GM04504 (cell line): ENCODE measurements at regions not wholly inside any gene's neighbourhood (a gene's known extent, or its start where the extent isn't known, plus 50 kb on each side); places are given as distances from the start of the nearest gene placed in this dataset.

ENCODE experiments used
- DNase-seq: peaks from one replicate; pipeline ENCODE4 v3.0.0-alpha.2; 2012; ENCODE audit warnings: low read depth

GRCh38 chr10:10644008-10644646 lies 373.5 kb upstream of the CELF2 start:
- peak; percentile 21 for DNase-seq

GRCh38 chr10:10644676-10645385 lies 372.8 kb upstream of the CELF2 start:
- DNase-seq, result no peak

GRCh38 chr10:10647331-10647730 lies 370.3 kb upstream of the CELF2 start:
- DNase-seq, result no peak

GRCh38 chr10:10657139-10657760 lies 360.4 kb upstream of the CELF2 start:
- DNase-seq, result no peak

GRCh38 chr10:10658172-10658785 lies 359.4 kb upstream of the CELF2 start:
- DNase-seq, result no peak

GRCh38 chr10:10660054-10660453 lies 357.6 kb upstream of the CELF2 start:
- DNase-seq, result no peak

- no peak for DNase-seq
Measured at GRCh38 chr10:10661176-10661575, 356.5 kb upstream of the CELF2 start.

- DNase-seq, result no peak
Measured at GRCh38 chr10:10662716-10663408, 354.8 kb upstream of the CELF2 start.

GRCh38 chr10:10663622-10664021 lies 354.1 kb upstream of the CELF2 start:
- DNase-seq, result no peak

- no peak for DNase-seq
Measured at GRCh38 chr10:10665750-10666149, 351.9 kb upstream of the CELF2 start.

GRCh38 chr10:10667466-10667865 lies 350.2 kb upstream of the CELF2 start:
- no peak for DNase-seq

- DNase-seq, result no peak
Measured at GRCh38 chr10:10676972-10677371, 340.7 kb upstream of the CELF2 start.

GRCh38 chr10:10677479-10677878 lies 340.2 kb upstream of the CELF2 start:
- peak; percentile 28 for DNase-seq

- no peak for DNase-seq
Measured at GRCh38 chr10:10680496-10680895, 337.2 kb upstream of the CELF2 start.

- DNase-seq, result no peak
Measured at GRCh38 chr10:10684972-10685371, 332.7 kb upstream of the CELF2 start.

GRCh38 chr10:10685566-10685965 lies 332.1 kb upstream of the CELF2 start:
- no peak for DNase-seq

GRCh38 chr10:10687751-10688150 lies 329.9 kb upstream of the CELF2 start:
- DNase-seq, result no peak

- DNase-seq, result no peak
Measured at GRCh38 chr10:10699427-10699826, 318.2 kb upstream of the CELF2 start.

GRCh38 chr10:10701084-10701611 lies 316.5 kb upstream of the CELF2 start:
- DNase-seq, result no peak

- DNase-seq, result no peak
Measured at GRCh38 chr10:10702211-10702610, 315.5 kb upstream of the CELF2 start.

- no peak for DNase-seq
Measured at GRCh38 chr10:10703382-10703781, 314.3 kb upstream of the CELF2 start.

- DNase-seq, result no peak
Measured at GRCh38 chr10:10712155-10712704, 305.4 kb upstream of the CELF2 start.
